Activated CD4-positive, alpha-beta T cell treated with anti-CD3 and anti-CD28 coated beads, Interleukin-2, amount 10 ng/mL, durations not matched to agents 24 days and 14 days (primary cell): ENCODE measurements at regions not wholly inside any gene's neighbourhood (a gene's known extent, or its start where the extent isn't known, plus 50 kb on each side); places are given as distances from the start of the nearest gene placed in this dataset.
A peak's percentile ranks its signal among the peaks of the same experiment; 100 is the strongest.

ENCODE experiments used
- DNase-seq: peaks from one replicate; pipeline ENCODE4 v3.0.0; 2022
- H3K27ac Mint-ChIP-seq: one replicate; pipeline ENCODE4 v1.8.0; 2022; ENCODE audit warnings: mild to moderate bottlenecking, mixed read lengths
- H3K27me3 Mint-ChIP-seq: one replicate; pipeline ENCODE4 v1.8.0; 2022; ENCODE audit warnings: mixed read lengths
- H3K36me3 Mint-ChIP-seq: one replicate; pipeline ENCODE4 v1.8.0; 2022; ENCODE audit warnings: low read depth, mild to moderate bottlenecking, mixed read lengths
- H3K4me1 Mint-ChIP-seq: one replicate; pipeline ENCODE4 v1.8.0; 2021; ENCODE audit warnings: mixed read lengths
- H3K4me3 Mint-ChIP-seq: one replicate; pipeline ENCODE4 v1.8.0; 2022; ENCODE audit warnings: mild to moderate bottlenecking, moderate library complexity, mixed read lengths
- H3K9me3 Mint-ChIP-seq: one replicate; pipeline ENCODE4 v1.8.0; 2021; ENCODE audit warnings: mixed read lengths
- intact Hi-C: fragments of 100-400 bp; cut with micrococcal nuclease; formaldehyde crosslinking; loops from one replicate; pipeline ENCODE4 v1.15.1; 2023

DNA sequence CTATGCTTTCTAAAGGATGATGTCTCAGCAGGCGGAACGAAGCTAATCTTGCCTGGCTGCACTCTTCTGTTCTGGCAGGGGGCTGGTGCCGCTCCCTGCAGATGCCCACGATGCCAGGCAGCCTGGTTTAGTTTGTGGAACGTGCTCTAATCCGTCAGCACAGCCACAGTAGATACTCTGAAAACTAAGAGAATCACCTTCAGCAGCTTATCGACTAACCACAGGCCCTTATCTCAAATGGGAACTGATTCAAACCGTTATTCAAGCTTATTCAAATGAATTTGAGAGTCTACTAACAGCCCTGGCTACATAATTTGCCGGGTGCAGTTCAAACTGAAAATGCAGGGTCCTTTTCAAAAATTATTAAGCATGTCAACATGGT is 246.6 kb upstream of the ANKRD55 start:
- DNase-seq = no peak
- H3K27me3 Mint-ChIP-seq = no peaks in the 10 kb centered on the region
- peak overlapping the region; percentile 89 for H3K27ac Mint-ChIP-seq
- H3K4me1 Mint-ChIP-seq = peaks cover 38% of the 10 kb centered on the region
- H3K9me3 Mint-ChIP-seq = no peaks in the 10 kb centered on the region
- H3K36me3 Mint-ChIP-seq = no peaks in the 10 kb centered on the region
- peak overlapping the region; percentile 72 for H3K4me3 Mint-ChIP-seq
- intact Hi-C loops = loop anchor here (1.0 to 2.0 kb wide), 5 partner anchors 12 to 359 kb away; no protein-coding TSS in a partner anchor

DNA sequence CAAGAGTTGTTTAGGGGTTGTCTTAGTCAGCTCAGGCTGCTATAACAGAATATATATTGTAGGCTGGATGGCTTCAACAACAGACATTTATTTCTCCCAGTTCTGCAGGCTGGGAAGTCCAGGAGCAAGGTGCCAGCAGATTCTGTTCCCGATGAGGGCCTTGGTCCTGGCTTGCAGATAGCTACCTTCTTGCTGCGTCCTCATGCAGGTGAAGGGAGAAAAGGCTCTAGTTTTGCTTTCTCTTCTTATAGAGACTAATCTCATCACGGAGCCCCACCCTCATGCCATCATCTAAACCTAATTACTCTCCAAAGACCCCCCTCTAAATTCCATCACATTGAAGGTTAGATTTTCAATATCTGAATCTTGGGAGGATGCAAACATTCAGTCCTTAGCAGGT is 246.0 kb upstream of the ANKRD55 start:
- Mint-ChIP-seq H3K9me3 (no peaks in the 10 kb centered on the region), H3K36me3 (no peaks in the 10 kb centered on the region), H3K4me3 (peak overlapping the region; percentile 72), H3K4me1 (peaks cover 38% of the 10 kb centered on the region), H3K27ac (peak overlapping the region; percentile 89), H3K27me3 (no peaks in the 10 kb centered on the region)
- intact Hi-C loops = loop anchor here (1.0 kb wide), 1 partner anchor 359 kb away; no protein-coding TSS in a partner anchor
- peak; percentile 67 for DNase-seq

DNA sequence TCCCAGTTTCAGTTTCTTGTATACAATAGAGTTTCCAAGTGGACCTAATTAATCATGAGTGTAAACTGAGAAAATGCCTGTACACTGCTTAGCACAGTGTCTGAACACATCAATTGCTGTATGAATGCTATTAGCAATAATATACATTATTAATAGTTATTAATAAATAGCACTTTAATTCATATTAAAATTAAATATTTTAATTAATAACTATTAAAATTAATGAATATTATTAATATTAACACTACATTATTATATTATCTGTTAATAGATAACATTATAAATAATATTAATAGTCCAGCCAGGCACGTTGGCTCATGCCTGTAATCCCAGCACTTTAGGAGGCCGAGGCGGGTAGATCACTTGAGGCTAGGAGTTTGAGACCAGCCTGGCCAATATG is 244.9 kb upstream of the ANKRD55 start:
- Mint-ChIP-seq H3K4me3 (no peak overlapping the region), H3K36me3 (no peaks in the 10 kb centered on the region), H3K4me1 (peaks cover 38% of the 10 kb centered on the region), H3K27ac (no peak overlapping the region), H3K9me3 (no peaks in the 10 kb centered on the region), H3K27me3 (no peaks in the 10 kb centered on the region)
- no peak for DNase-seq
- intact Hi-C loops = no loop called here

DNA sequence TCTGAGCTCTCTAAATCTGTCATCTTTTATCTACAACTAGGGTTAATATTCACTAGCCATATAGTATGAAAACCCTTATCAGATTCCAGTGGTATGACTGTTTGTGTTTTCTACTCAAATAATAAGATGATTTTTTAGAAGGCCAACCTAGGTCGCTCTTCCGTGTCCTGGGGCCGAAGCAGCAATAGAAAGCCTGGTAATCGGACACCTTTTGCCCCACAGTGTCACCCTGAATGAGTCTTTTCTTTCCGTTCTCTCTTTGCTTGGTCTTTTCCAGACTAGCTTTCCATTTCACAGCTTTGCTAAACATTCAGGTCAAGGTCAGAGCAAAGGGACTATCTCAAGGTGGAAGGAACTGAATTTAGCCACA is 243.3 kb upstream of the ANKRD55 start:
- H3K9me3 Mint-ChIP-seq = no peaks in the 10 kb centered on the region
- H3K27me3 Mint-ChIP-seq = no peaks in the 10 kb centered on the region
- intact Hi-C loops = no loop called here
- no peaks in the 10 kb centered on the region for H3K36me3 Mint-ChIP-seq
- H3K4me3 Mint-ChIP-seq = no peak overlapping the region
- DNase-seq = no peak
- peaks cover 31% of the 10 kb centered on the region for H3K4me1 Mint-ChIP-seq
- H3K27ac Mint-ChIP-seq = no peak overlapping the region

DNA sequence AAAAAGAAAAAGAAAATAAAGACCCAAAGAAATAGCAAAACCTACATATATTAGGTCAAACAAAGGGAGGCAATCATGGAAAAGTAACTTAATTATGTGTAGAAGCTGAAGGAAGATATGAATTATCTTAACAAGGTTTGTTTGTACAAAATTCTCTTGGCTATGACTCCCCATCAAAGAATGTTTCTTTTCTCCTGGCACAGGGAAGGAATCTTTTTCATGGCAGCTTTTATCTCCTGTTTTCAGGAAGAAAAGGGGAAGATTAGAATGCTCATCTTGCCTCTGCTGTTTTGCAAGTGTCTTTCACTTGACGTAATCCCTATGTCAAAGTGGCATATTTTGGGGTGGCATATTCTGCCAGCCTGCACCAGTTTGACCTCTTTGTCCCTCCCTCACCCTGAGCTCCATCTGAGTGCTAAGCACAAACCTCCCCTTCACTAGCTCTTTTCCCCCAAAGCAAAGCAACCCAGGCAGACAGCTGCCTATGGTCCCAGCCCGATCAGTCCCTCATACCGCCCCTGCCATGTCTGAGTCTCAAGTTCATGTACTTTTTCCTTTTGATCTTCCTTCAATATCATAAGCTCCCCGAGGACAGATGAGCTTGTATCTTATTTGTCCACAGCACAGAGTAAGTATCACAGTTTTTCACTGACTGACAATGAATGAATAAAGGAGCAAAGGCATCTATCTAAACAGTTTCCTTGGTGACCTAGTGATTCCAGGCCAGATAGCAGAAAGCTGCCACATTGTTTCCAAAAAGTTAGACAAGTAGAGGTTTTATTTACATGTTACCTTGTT is 242.8 kb upstream of the ANKRD55 start:
- intact Hi-C loops = no loop called here
- H3K9me3 Mint-ChIP-seq = no peaks in the 10 kb centered on the region
- H3K27ac Mint-ChIP-seq = no peak overlapping the region
- H3K27me3 Mint-ChIP-seq = no peaks in the 10 kb centered on the region
- H3K36me3 Mint-ChIP-seq = no peaks in the 10 kb centered on the region
- DNase-seq = no peak
- peaks cover 26% of the 10 kb centered on the region for H3K4me1 Mint-ChIP-seq
- H3K4me3 Mint-ChIP-seq = no peak overlapping the region

DNA sequence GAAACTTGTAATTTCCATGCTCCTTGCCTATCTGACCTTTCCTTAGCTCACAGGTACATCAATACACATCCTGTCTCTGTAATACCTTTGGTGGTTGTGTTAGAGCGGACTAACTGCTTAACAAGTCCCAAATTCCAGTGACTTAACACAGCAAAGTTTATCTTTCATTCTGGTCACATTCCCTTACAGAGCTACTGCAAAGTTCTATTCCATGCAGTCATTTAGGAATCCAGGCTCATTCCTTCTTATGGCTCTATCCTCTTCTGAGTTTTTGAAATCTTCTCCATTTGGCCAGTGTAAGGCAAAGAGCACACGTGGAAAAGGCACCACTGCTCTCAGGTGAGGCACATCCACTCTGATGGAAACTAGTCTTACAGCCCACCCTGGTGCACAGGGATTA is 238.6 kb upstream of the ANKRD55 start:
- no peak for DNase-seq
- Mint-ChIP-seq H3K27ac (no peak overlapping the region), H3K36me3 (no peaks in the 10 kb centered on the region), H3K27me3 (peaks cover 8% of the 10 kb centered on the region), H3K4me1 (peaks cover 2% of the 10 kb centered on the region), H3K9me3 (peaks cover 9% of the 10 kb centered on the region), H3K4me3 (no peak overlapping the region)
- intact Hi-C loops = no loop called here

DNA sequence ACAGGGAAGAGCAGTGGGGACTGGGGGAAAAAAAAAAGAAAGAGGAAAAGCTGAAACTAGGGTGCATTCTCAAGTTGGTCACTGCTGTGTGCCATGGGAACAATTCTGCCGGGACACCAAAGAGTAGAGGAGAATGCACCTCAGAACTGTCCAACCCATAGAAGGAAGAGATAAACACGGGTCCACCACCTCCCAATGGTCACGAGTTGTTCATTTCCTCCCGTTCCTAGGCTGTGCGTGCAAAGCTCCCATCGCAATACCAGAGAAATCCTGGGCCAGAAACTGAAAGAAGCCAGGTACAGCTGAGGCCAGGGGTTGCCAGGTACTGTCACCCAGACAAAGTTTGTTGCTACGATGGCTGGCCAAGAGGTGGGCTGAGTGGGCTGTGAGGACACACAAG is 236.9 kb upstream of the ANKRD55 start:
- intact Hi-C loops = no loop called here
- H3K36me3 Mint-ChIP-seq = no peaks in the 10 kb centered on the region
- H3K4me3 Mint-ChIP-seq = no peak overlapping the region
- H3K4me1 Mint-ChIP-seq = peaks cover 4% of the 10 kb centered on the region
- H3K27ac Mint-ChIP-seq = no peak overlapping the region
- no peak for DNase-seq
- peaks cover 9% of the 10 kb centered on the region for H3K9me3 Mint-ChIP-seq
- peaks cover 8% of the 10 kb centered on the region for H3K27me3 Mint-ChIP-seq

DNA sequence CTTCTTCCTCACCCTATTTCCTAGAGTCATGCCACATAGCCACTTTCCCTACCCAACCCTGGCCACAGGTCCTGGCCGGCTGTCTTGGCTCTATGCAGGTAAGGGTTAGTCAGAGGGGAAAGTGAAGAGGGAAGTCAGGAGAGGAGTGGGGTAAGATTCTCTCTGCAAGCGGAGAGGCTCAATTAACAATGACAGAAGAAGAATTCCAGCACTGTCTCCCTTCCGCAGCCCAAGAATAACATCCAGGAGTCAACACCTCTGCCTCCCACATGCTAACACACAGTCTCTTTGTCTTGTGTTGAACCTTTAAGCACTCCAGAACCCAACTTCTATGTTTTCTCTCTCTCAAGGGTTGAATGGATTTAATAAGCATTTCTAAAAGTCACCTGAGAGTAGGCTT is 235.1 kb upstream of the ANKRD55 start:
- Mint-ChIP-seq H3K36me3 (no peaks in the 10 kb centered on the region), H3K4me1 (peaks cover 4% of the 10 kb centered on the region), H3K4me3 (no peak overlapping the region), H3K27ac (no peak overlapping the region), H3K27me3 (peaks cover 8% of the 10 kb centered on the region), H3K9me3 (peaks cover 9% of the 10 kb centered on the region)
- intact Hi-C loops = no loop called here
- no peak for DNase-seq

DNA sequence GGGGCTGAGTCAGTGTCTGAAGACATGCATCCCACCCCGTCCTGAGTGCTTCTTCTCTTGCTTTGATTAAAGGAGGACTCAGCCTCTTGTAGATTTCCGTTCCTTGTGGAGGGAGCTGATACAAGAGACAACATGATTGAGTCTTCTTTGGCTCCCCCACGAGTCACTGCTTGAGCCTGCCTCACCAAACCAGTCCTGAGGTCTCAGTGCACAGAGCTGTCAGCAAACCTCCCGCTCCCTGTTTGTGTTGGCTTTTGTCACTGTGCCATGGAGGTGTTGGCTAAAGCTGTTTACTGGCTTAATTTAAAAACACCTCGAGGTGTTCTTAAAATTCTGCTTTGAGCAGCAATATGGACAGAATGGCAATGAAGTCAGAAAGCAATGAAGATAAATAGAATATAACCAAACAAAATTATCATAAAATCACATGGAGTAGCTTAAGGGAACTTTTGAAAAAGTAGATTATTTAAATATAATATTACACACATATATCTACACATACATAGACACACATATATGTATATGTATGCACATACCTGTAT is 234.1 kb upstream of the ANKRD55 start:
- Mint-ChIP-seq H3K9me3 (peaks cover 9% of the 10 kb centered on the region), H3K4me1 (peaks cover 4% of the 10 kb centered on the region), H3K4me3 (no peak overlapping the region), H3K27ac (no peak overlapping the region), H3K27me3 (peaks cover 8% of the 10 kb centered on the region), H3K36me3 (no peaks in the 10 kb centered on the region)
- intact Hi-C loops = no loop called here
- DNase-seq = no peak

DNA sequence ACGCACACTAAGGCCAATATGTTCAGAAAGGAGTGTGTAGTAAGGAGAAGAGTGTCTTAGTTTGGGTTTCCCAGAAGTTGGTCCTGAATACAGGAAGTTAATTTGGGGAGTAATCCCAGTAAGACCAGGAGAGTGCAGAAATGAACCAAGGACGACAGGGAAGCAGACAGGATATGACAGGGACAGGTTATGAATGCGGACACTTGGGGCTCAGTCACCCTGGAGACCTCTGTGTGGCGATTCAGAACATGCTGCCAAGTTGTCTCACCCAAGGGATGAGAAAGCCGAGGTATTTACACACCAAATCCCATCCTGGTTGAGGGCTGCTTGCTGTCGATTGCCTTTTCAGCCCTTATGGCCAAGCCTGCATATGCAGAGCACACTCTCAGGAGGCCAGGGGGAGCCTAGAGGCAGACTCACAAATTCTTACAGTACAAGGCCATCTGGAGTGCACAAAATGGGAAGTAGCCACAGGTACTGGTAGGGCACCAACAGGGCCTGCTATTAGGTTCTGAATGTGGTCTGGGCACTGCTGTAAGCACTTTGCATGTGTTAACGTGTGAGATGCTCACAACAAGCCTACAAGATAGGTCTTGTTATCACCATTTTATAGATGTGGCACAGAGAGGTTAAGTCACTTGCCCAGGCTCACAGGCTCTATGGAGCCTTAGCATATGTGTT is 233.1 kb upstream of the ANKRD55 start:
- Mint-ChIP-seq H3K27me3 (peaks cover 8% of the 10 kb centered on the region), H3K9me3 (peaks cover 9% of the 10 kb centered on the region), H3K4me3 (no peak overlapping the region), H3K4me1 (peaks cover 4% of the 10 kb centered on the region), H3K27ac (no peak overlapping the region), H3K36me3 (no peaks in the 10 kb centered on the region)
- intact Hi-C loops = no loop called here
- DNase-seq = no peak

DNA sequence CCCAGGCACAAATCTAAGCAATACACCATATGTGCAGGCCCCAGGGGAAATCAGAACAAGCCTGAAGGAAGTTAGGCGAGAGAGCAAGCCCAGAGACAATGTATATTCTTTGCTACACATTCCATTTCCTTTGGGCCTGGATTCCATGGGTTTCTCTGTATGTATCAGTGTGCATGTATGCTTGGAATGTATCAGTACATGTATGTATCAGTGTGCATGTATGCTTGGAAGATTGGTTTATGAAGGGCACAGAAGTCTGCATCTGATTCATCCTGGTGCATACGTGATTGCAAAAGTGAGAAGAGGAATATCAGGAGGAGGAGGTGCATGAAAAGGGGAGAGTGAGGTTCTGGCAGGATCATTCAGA is 232.6 kb upstream of the ANKRD55 start:
- Mint-ChIP-seq H3K9me3 (peaks cover 9% of the 10 kb centered on the region), H3K27ac (no peak overlapping the region), H3K4me3 (no peak overlapping the region), H3K27me3 (peaks cover 8% of the 10 kb centered on the region), H3K36me3 (no peaks in the 10 kb centered on the region), H3K4me1 (peaks cover 4% of the 10 kb centered on the region)
- DNase-seq = no peak
- intact Hi-C loops = no loop called here

DNA sequence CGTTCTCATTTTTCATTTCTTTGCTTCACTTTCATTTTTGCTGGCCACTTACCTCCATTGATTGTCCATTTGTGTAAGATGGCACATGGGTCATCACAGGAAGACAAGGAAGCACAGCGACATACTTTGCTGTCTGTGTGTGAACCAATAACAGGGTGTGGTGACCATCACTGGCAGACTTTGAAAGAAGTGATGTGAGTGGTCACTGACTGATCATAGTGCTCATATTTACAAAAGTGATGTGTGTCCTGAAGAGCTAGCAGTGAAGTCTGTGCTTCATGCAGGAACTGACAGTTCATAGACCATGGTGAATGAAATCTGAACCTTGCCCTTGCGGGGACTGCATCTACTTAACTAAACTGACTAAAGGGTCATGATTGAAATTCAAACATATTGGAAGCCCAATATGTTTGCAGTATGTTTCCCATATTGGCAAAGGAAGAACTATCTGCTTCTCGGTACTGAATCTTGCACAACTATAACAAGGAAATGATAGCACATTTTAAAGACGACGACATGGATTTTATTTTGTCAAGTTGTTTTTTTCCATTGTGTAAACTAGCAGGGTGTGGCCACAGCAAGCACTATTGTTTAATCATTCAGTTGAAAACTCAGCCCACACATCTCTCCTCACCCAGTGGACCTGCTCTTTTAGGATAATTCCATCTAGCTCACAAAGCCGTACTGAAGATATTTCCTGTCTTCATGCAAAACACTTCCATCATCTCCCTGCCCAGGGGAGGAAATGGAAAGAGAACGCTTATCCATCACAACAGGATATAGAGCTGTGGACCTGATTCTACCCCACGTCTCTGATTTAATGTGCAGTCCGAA is 232.0 kb upstream of the ANKRD55 start:
- peaks cover 2% of the 10 kb centered on the region for H3K4me1 Mint-ChIP-seq
- DNase-seq = no peak
- H3K9me3 Mint-ChIP-seq = peaks cover 4% of the 10 kb centered on the region
- H3K27me3 Mint-ChIP-seq = peaks cover 10% of the 10 kb centered on the region
- no peaks in the 10 kb centered on the region for H3K36me3 Mint-ChIP-seq
- no peak overlapping the region for H3K4me3 Mint-ChIP-seq
- no peak overlapping the region for H3K27ac Mint-ChIP-seq
- intact Hi-C loops = no loop called here

DNA sequence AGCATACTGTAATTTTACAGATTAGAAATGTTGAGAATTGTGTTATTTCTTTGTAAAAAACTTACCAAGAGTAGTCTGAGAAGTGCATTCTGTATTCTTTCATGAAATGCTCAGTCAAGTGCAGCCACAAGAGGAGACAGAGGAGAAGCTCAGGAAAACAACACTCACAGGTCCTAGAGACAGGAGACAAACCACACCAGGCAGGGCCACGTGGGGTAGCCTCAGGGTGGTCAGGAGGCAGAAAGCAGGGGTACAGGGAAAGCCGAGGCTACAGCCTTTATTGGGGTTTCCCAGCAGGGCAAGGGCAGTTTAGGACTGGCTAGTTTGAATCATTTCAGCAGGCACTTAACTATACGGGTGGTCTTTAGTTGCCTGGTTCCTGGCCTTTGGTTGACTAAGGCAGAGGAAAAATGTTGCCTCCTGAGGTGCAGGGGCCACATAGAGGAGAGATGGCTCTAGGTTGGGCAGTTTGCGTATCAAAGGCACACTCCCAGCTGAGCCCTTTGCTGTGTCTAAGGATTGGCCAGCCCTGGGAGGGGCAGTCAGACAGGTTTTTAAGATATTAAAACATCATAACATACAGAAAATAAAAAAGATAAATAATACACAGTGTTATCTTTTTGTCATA is 230.9 kb upstream of the ANKRD55 start:
- peaks cover 8% of the 10 kb centered on the region for H3K27me3 Mint-ChIP-seq
- no peak overlapping the region for H3K27ac Mint-ChIP-seq
- H3K36me3 Mint-ChIP-seq = no peaks in the 10 kb centered on the region

More for the DNA sequence above, 230.9 kb upstream of the ANKRD55 start:
- intact Hi-C loops = no loop called here
- Mint-ChIP-seq H3K4me3 (no peak overlapping the region), H3K4me1 (peaks cover 2% of the 10 kb centered on the region), H3K9me3 (no peaks in the 10 kb centered on the region)
- DNase-seq = no peak
